ENCODE measurements at regions not wholly inside any gene's neighbourhood (a gene's known extent, or its start where the extent isn't known, plus 50 kb on each side); places are given as distances from the start of the nearest gene placed in this dataset.

DNA sequence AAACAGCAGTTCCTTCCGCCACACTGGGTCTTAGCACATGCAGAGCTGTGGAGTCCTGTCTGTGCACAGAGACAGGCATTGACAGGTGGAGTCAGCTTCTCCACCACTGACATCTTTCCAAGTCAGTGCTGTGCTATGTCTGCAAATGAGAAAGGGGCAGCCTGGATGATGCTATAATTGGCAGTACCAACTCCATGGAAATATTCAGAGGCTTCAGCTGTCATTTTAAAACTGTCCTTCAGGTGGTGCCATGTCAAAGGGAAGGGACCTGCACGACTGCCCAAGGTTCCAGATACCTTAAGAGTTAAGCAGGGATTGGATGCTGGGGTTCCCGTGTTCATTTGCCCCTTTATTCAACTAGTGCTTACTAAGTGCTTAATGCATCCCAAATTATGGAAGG lies 258.0 kb upstream of the PRKCQ start (continued):
- TF ChIP-seq, protein P1, sequence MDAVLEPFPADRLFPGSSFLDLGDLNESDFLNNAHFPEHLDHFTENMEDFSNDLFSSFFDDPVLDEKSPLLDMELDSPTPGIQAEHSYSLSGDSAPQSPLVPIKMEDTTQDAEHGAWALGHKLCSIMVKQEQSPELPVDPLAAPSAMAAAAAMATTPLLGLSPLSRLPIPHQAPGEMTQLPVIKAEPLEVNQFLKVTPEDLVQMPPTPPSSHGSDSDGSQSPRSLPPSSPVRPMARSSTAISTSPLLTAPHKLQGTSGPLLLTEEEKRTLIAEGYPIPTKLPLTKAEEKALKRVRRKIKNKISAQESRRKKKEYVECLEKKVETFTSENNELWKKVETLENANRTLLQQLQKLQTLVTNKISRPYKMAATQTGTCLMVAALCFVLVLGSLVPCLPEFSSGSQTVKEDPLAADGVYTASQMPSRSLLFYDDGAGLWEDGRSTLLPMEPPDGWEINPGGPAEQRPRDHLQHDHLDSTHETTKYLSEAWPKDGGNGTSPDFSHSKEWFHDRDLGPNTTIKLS (IDR thresholded peaks at IDR 0.05; ENCODE audit: borderline replicate concordance, low read depth) = no peak
- peak; percentile 25; the same call in 1 of the 2 replicates for TF ChIP-seq STAG1 (CRISPR knock-in tag; IDR thresholded peaks at IDR 0.05; ENCODE audit: borderline replicate concordance)

DNA sequence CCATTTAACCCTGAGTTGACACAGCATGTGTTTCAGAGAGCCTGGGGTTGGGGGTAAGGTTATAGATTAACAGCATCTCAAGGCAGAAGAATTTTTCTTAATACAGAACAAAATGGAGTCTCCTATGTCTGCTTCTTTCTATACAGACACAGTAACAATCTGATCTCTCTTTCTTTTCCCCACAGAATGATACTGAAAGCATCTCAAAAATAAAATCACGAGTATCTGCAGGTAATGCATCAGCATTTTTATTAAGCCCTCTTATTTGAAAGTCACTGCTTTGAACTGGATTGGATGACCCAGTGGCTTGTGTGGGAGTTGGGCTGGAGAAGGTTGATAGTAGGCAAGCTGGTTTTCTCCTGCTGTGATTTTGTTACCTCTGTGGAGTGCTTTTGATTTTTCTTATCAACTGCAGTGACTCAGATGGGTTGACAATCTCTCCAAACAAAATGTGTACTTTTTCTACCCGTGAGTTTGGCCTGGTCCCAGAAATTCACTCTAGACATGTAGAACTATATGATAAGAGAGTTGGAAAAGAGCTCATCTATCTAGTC lies 253.5 kb upstream of the PRKCQ start:
- ATAC-seq (no peak), FAIRE-seq (no peak), DNase-seq (ENCODE audit: extremely low read depth in 1 of 4, low spot score in 3 of 4) (no peak)
- no peak overlapping the region for H3K27ac ChIP-seq (ENCODE audit: extremely low read depth, low read depth, low read length)
- no TSS peak for BruUV-seq (replicated peaks)
- intact Hi-C loops (cut with micrococcal nuclease) = no loop called here
- 0% methylated on average over 2 of the region's 2 CpGs for WGBS (ENCODE audit: insufficient coverage, low coverage, missing lambda C conversion rate)
- H4K20me1 ChIP-seq (replicated peaks; ENCODE audit: control insufficient read depth, insufficient read depth, low read length) = no peaks in the 10 kb centered on the region
- no peaks in the 10 kb centered on the region for H3K4me1 ChIP-seq (replicated peaks in 1 of 2; ENCODE audit: control insufficient read depth in 2 of 2, insufficient read depth in 2 of 2, low read length in 2 of 2)
- POLR2A ChIA-PET = no interaction called here
- no peaks in the 10 kb centered on the region for H3K9me3 ChIP-seq (replicated peaks; ENCODE audit: control insufficient read depth, insufficient read depth, low read depth, low read length)
- H3K4me2 ChIP-seq (ENCODE audit: insufficient read depth, low read length) = no peak overlapping the region
- H3K79me2 ChIP-seq (ENCODE audit: control insufficient read depth, insufficient read depth, low read length) = no peaks in the 10 kb centered on the region
- CTCF ChIA-PET (ENCODE audit: low intra/inter-chr PET ratio) = no interaction called here
- no peaks in the 10 kb centered on the region for H3K27me3 ChIP-seq (ENCODE audit: control insufficient read depth in 2 of 2, insufficient read depth in 2 of 2, low read length in 2 of 2)
- no peak overlapping the region for H2AFZ ChIP-seq (ENCODE audit: low read depth, low read length)
- no peak overlapping the region for H3K4me3 ChIP-seq
- H3K9ac ChIP-seq (ENCODE audit: insufficient read depth in 1 of 2, low read depth in 2 of 2, low read length in 2 of 2) = no peak overlapping the region
- H3K9me1 ChIP-seq (ENCODE audit: control insufficient read depth, insufficient read depth, low read length) = no peaks in the 10 kb centered on the region
- in situ Hi-C loops (cut with MboI) = no loop called here
- no peaks in the 10 kb centered on the region for H3K36me3 ChIP-seq (ENCODE audit: control insufficient read depth, insufficient read depth, low read length)
- TF ChIP-seq, protein P2, sequence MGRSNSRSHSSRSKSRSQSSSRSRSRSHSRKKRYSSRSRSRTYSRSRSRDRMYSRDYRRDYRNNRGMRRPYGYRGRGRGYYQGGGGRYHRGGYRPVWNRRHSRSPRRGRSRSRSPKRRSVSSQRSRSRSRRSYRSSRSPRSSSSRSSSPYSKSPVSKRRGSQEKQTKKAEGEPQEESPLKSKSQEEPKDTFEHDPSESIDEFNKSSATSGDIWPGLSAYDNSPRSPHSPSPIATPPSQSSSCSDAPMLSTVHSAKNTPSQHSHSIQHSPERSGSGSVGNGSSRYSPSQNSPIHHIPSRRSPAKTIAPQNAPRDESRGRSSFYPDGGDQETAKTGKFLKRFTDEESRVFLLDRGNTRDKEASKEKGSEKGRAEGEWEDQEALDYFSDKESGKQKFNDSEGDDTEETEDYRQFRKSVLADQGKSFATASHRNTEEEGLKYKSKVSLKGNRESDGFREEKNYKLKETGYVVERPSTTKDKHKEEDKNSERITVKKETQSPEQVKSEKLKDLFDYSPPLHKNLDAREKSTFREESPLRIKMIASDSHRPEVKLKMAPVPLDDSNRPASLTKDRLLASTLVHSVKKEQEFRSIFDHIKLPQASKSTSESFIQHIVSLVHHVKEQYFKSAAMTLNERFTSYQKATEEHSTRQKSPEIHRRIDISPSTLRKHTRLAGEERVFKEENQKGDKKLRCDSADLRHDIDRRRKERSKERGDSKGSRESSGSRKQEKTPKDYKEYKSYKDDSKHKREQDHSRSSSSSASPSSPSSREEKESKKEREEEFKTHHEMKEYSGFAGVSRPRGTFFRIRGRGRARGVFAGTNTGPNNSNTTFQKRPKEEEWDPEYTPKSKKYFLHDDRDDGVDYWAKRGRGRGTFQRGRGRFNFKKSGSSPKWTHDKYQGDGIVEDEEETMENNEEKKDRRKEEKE (IDR thresholded peaks at IDR 0.05; ENCODE audit: borderline replicate concordance in 1 of 2, control insufficient read depth in 1 of 2, low read depth in 2 of 2, low read length in 1 of 2) = no peak
- TF ChIP-seq SAFB (IDR thresholded peaks at IDR 0.05; ENCODE audit: borderline replicate concordance, low read depth, low read length) (no peak), POU5F1 (IDR thresholded peaks at IDR 0.05; ENCODE audit: borderline replicate concordance, low read depth, low read length, partially characterized antibody) (no peak)
- TF ChIP-seq, protein P3, sequence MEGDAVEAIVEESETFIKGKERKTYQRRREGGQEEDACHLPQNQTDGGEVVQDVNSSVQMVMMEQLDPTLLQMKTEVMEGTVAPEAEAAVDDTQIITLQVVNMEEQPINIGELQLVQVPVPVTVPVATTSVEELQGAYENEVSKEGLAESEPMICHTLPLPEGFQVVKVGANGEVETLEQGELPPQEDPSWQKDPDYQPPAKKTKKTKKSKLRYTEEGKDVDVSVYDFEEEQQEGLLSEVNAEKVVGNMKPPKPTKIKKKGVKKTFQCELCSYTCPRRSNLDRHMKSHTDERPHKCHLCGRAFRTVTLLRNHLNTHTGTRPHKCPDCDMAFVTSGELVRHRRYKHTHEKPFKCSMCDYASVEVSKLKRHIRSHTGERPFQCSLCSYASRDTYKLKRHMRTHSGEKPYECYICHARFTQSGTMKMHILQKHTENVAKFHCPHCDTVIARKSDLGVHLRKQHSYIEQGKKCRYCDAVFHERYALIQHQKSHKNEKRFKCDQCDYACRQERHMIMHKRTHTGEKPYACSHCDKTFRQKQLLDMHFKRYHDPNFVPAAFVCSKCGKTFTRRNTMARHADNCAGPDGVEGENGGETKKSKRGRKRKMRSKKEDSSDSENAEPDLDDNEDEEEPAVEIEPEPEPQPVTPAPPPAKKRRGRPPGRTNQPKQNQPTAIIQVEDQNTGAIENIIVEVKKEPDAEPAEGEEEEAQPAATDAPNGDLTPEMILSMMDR (IDR thresholded peaks at IDR 0.05 in 2 of 3, conservative IDR thresholded peaks at IDR 0.05 in 1 of 3; ENCODE audit: insufficient read depth in 2 of 3, low read depth in 1 of 3, low read length in 3 of 3) = no peak
- TF ChIP-seq, protein P4, sequence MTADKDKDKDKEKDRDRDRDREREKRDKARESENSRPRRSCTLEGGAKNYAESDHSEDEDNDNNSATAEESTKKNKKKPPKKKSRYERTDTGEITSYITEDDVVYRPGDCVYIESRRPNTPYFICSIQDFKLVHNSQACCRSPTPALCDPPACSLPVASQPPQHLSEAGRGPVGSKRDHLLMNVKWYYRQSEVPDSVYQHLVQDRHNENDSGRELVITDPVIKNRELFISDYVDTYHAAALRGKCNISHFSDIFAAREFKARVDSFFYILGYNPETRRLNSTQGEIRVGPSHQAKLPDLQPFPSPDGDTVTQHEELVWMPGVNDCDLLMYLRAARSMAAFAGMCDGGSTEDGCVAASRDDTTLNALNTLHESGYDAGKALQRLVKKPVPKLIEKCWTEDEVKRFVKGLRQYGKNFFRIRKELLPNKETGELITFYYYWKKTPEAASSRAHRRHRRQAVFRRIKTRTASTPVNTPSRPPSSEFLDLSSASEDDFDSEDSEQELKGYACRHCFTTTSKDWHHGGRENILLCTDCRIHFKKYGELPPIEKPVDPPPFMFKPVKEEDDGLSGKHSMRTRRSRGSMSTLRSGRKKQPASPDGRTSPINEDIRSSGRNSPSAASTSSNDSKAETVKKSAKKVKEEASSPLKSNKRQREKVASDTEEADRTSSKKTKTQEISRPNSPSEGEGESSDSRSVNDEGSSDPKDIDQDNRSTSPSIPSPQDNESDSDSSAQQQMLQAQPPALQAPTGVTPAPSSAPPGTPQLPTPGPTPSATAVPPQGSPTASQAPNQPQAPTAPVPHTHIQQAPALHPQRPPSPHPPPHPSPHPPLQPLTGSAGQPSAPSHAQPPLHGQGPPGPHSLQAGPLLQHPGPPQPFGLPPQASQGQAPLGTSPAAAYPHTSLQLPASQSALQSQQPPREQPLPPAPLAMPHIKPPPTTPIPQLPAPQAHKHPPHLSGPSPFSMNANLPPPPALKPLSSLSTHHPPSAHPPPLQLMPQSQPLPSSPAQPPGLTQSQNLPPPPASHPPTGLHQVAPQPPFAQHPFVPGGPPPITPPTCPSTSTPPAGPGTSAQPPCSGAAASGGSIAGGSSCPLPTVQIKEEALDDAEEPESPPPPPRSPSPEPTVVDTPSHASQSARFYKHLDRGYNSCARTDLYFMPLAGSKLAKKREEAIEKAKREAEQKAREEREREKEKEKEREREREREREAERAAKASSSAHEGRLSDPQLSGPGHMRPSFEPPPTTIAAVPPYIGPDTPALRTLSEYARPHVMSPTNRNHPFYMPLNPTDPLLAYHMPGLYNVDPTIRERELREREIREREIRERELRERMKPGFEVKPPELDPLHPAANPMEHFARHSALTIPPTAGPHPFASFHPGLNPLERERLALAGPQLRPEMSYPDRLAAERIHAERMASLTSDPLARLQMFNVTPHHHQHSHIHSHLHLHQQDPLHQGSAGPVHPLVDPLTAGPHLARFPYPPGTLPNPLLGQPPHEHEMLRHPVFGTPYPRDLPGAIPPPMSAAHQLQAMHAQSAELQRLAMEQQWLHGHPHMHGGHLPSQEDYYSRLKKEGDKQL (CRISPR knock-in tag; IDR thresholded peaks at IDR 0.05; ENCODE audit: borderline replicate concordance) = no peak
